ENCODE measurements at regions not wholly inside any gene's neighbourhood (a gene's known extent, or its start where the extent isn't known, plus 50 kb on each side); places are given as distances from the start of the nearest gene placed in this dataset.

- WGBS (ENCODE audit: extremely low coverage, insufficient read length, low lambda C conversion rate) = no CpG with 5 or more reads among the region's 4 CpGs
- no peak overlapping the region for H4K8ac ChIP-seq (replicated peaks; ENCODE audit: insufficient read length, low read depth, low read length)
- Mint-ChIP-seq H3K27ac (no peak overlapping the region), H3K27me3 (ENCODE audit: low read depth) (peaks cover 4% of the 10 kb centered on the region; the same call in 1 of the 2 replicates), H3K4me1 (peaks cover 25 to 30% of the 10 kb centered on the region in 2 experiments), H3K9me3 (peaks cover 1 to 4% of the 10 kb centered on the region in 2 experiments; a peak in 3 of 5 replicates), H3K4me3 (no peak overlapping the region), H3K36me3 (ENCODE audit: insufficient read depth in 1 of 3, low read depth in 3 of 3) (no peaks in the 10 kb centered on the region; a peak in 1 of 7 replicates)
- H3K4me1 ChIP-seq (ENCODE audit: insufficient read depth, low read length) = peaks cover 8% of the 10 kb centered on the region
- no peak overlapping the region for H3K56ac ChIP-seq (ENCODE audit: insufficient read length, low read depth, low read length)
- H3K27ac ChIP-seq (ENCODE audit: insufficient read length, low read depth, low read length) = no peak overlapping the region
- no peaks in the 10 kb centered on the region for H3K9me3 ChIP-seq (ENCODE audit: control insufficient read depth, low read depth, low read length)
- TF ChIP-seq CTCF (conservative IDR thresholded peaks at IDR 0.05) = no peak
- H3K27me3 ChIP-seq (ENCODE audit: insufficient read depth, low read length) = no peaks in the 10 kb centered on the region
- no peak overlapping the region for H3T11ph ChIP-seq (ENCODE audit: low read length)
- no peak overlapping the region; the same call in 1 of the 2 replicates for H3K14ac ChIP-seq (ENCODE audit: insufficient read depth, low read length)
- H3K23ac ChIP-seq (ENCODE audit: insufficient read length, low read depth, low read length) = no peak overlapping the region
- no peak overlapping the region for H2BK15ac ChIP-seq (ENCODE audit: low read depth, low read length)
- H3K4me2 ChIP-seq (ENCODE audit: insufficient read depth, insufficient read length, low read length) = no peak overlapping the region
- no peak overlapping the region for H2BK12ac ChIP-seq (ENCODE audit: insufficient read length, low read depth, low read length)
- no peaks in the 10 kb centered on the region for H4K20me1 ChIP-seq (ENCODE audit: control insufficient read depth, insufficient read depth, insufficient read length)
- H2AFZ ChIP-seq (ENCODE audit: low read length) = no peak overlapping the region
- no peak overlapping the region for H4K5ac ChIP-seq (ENCODE audit: insufficient read length, low read depth, low read length)
- no peak overlapping the region for H3K9ac ChIP-seq (ENCODE audit: extremely low read depth, insufficient read length, low read length)
- no peaks in the 10 kb centered on the region for H3K23me2 ChIP-seq (ENCODE audit: insufficient read length, low read depth, low read length, poor library complexity, severe bottlenecking)
- H3K79me1 ChIP-seq (ENCODE audit: insufficient read depth, low read depth, low read length, poor library complexity, severe bottlenecking) = no peaks in the 10 kb centered on the region
- no peak overlapping the region for H3K4ac ChIP-seq (ENCODE audit: low read depth, low read length)
- H3K18ac ChIP-seq (ENCODE audit: insufficient read length, low read depth, low read length) = no peak overlapping the region
- no peak for DNase-seq
- H2BK120ac ChIP-seq (ENCODE audit: low read depth, low read length, poor library complexity, severe bottlenecking) = no peak overlapping the region
- no peak overlapping the region for H2BK5ac ChIP-seq (ENCODE audit: insufficient read length, low read length)
- H2BK20ac ChIP-seq (ENCODE audit: low read depth, low read length, poor library complexity, severe bottlenecking) = no peak overlapping the region
- no peaks in the 10 kb centered on the region for H3K79me2 ChIP-seq (ENCODE audit: insufficient read depth, low read length)
- H4K91ac ChIP-seq (ENCODE audit: insufficient read length, low read depth, low read length) = no peak overlapping the region
- no peak overlapping the region for H2AK5ac ChIP-seq (ENCODE audit: insufficient read length, low read length)
These were observed 136.8 kb downstream of the UQCRFS1 start for GRCh38 chr19:29076161-29076560.
